ENCODE measurements at regions not wholly inside any gene's neighbourhood (a gene's known extent, or its start where the extent isn't known, plus 50 kb on each side); places are given as distances from the start of the nearest gene placed in this dataset.

GRCh38 chr2:239822146-239822831 lies 202.9 kb downstream of the NDUFA10 start:
- no peak overlapping the region for H3K4me3 ChIP-seq (ENCODE audit: control insufficient read depth, low read depth, low read length)
- DNase-seq (ENCODE audit: low read depth), result no peak
- no peak for TF ChIP-seq CTCF (conservative IDR thresholded peaks at IDR 0.05; ENCODE audit: control insufficient read depth, insufficient read depth, low read depth, low read length)

DNA sequence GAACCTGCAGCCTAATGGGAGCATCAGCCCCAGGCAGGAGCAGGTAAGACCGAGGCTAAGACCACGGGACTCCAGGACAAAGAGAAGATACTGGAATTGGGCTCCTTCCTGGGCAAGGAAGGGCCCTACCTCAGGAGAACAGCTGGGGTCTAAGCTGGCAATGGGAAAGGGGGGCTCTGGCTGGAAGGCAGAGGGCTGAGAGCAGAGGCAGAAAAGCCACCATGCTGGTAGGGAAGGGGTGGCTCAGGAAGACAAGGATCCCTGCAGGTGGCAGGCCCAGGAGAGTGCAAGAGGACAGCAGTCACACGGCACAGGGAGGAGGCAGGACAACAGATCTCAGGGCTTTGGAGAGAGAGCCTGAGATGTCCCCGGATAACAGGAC lies 203.5 kb downstream of the NDUFA10 start:
- H3K4me3 ChIP-seq (ENCODE audit: control insufficient read depth, low read depth, low read length), result no peak overlapping the region
- TF ChIP-seq CTCF (conservative IDR thresholded peaks at IDR 0.05; ENCODE audit: control insufficient read depth, insufficient read depth, low read depth, low read length), result no peak
- no peak for DNase-seq (ENCODE audit: low read depth)

DNA sequence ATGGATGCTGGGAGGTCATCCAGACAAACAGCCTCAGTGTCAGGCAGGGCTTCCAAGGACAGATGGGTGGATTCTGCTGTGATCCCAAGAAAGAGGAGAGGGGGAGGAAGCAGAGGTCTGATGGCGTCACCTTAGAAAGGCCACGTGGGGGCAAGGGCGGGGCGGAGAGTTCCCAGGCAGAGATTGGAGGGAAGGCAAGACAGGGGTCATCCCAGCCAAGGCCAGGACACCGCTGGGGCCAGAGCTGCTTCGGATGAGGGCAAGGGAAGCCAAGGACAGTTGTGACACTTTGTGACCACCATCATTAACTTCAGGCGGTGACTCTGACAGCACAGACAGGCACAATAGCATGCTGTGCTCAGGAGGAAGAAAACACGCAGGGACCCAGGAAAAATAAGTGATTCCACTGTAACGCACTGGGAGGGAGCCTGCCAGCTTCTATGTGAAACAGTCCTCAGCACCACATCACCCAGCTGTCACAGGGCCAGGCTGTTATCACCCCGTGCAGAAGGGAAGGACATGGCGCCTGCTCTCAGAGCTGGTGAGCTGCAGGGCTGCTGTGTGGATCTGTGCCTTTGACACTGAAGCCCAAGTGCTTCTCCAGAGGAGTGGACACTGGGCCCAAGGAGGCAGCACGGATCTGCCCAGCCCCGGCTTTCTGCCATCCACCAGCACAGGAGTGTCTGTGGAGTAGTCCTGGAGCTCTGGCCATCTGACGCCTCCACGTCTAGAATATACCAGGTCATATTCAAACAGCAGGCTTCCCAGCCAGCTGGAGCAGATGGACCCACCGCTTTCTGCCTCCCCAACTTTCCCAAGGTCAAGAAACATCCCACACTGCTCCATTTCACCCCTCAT lies 204.1 kb downstream of the NDUFA10 start:
- H3K4me3 ChIP-seq (ENCODE audit: control insufficient read depth, low read depth, low read length), result no peak overlapping the region
- DNase-seq (ENCODE audit: low read depth), result no peak
- no peak for TF ChIP-seq CTCF (conservative IDR thresholded peaks at IDR 0.05; ENCODE audit: control insufficient read depth, insufficient read depth, low read depth, low read length)

DNA sequence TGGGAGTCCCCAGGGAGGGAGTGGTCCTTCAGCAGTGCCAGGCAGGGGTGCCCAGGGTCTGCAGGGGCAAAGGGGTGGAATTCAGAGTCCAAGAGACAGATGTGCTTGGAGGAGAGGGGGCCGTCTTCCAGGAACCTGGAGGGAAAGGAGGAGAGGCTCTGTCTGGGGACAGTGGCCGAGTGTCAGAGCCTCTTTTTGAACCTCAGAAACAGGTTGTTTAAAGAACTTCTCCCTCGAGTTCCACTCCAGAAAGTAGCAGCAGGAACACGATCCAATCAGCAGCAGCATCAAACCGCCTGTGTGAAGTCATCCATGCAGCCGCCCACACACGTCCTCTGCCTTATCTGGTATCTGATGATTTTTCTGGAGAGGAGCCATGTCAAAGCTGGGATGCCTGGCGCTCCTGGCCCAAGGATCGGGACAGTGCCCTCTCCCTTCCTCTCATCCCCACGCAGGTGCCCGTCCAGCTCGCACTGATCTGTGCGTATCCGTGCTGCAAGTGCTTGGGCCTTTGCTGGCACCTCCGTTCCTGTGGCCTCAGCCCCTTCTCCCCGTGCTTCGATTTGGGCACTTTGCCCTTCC lies 205.1 kb downstream of the NDUFA10 start:
- no peak for TF ChIP-seq CTCF (conservative IDR thresholded peaks at IDR 0.05; ENCODE audit: control insufficient read depth, insufficient read depth, low read depth, low read length)
- DNase-seq (ENCODE audit: low read depth), result peak; percentile 7
- no peak overlapping the region for H3K4me3 ChIP-seq (ENCODE audit: control insufficient read depth, low read depth, low read length)

DNA sequence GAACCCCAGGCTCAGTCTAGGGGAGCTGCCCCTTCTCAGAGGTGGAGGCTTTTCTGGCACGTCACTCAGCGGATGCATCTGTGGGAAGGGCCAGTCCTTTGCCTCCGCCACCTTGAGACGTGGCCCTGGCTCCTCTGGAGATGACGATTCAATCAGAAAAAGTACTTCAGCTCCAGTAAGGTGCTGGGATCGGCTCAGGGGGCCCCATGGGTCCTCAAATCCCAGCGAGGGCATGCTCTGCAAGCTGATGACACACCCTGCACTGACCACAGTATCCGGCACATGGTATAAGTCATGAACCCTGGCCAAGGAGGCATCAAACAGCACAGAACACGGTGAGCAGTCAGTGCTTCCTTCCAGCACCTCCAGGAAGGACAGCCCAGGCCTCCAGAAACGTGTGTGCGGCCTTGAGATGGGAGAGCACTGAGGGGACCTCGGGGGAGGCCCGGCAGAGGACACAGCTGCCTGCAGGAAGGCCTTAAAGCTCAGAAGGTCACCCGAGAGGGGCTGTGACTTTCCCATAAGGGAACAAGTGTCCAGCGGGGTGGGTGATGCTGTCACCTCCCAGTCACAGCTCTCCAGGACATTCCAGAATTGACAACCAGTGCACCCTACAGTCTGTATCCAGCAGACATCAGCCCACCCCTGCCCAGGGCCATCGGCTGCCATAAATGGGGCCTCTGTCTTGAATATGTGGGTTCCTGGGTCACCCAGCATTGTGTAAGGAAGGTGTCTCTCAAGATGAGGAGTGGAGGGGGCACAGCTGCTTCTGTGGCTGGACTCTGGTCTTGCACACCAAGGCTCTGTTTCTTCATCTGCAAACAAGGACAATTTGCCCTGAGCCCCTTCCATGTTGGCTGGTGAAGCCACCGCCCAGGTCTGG lies 205.8 kb downstream of the NDUFA10 start:
- no peak overlapping the region for H3K4me3 ChIP-seq (ENCODE audit: control insufficient read depth, low read depth, low read length)
- no peak for DNase-seq (ENCODE audit: low read depth)
- no peak for TF ChIP-seq CTCF (conservative IDR thresholded peaks at IDR 0.05; ENCODE audit: control insufficient read depth, insufficient read depth, low read depth, low read length)

DNA sequence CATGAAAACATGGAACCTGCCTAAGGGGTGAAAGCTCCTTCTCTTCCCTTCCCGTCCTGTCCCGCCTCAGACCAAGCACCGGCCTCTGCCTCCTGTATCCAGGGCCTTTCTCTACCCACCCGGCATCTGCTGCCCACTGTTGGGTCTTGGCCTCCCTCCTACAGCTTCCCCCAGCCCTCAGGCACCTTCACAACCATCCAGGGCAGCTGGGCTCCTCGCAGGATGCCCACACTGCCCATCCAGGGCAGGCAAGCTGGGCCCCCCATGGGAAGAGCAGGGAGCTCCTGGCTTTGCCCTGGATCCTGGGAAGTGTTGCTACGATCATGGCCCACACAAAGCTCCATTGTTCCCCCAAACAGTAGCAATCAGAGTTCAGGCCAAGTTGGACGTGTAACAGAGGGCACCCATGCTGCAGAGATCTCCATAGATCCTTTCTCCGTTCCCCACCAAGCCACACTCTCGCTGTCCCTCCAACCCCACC lies 206.6 kb downstream of the NDUFA10 start:
- no peak for TF ChIP-seq CTCF (conservative IDR thresholded peaks at IDR 0.05; ENCODE audit: control insufficient read depth, insufficient read depth, low read depth, low read length)
- H3K4me3 ChIP-seq (ENCODE audit: control insufficient read depth, low read depth, low read length), result no peak overlapping the region
- DNase-seq (ENCODE audit: low read depth), result no peak
